Esophagus squamous epithelium (tissue), 4 donors: ENCODE measurements at regions not wholly inside any gene's neighbourhood (a gene's known extent, or its start where the extent isn't known, plus 50 kb on each side); places are given as distances from the start of the nearest gene placed in this dataset.

Experiments used
- CTCF ChIP-seq, 6 experiments: fragments of 450-650 bp in 4 of 6; fragments of 200-600 bp in 2 of 6; sonication (generic) in 2 of 6; IDR thresholded peaks; one replicate each; pipeline ENCODE4 v1.5.1; 2016 to 2019; ENCODE audit warnings: antibody characterized with exemption in 6 of 6, mild to moderate bottlenecking in 4 of 6, moderate library complexity in 4 of 6
- POLR2A ChIP-seq, 4 donors: fragments of 450-650 bp; IDR thresholded peaks; one replicate each; pipeline ENCODE4 v1.6.1; 2017; ENCODE audit warnings: antibody characterized with exemption in 4 of 4, mild to moderate bottlenecking in 4 of 4, moderate library complexity in 3 of 4

GRCh38 chr10:131534836-131535235 is 223.3 kb upstream of the TCERG1L start:
- no peak for TF ChIP-seq CTCF (IDR thresholded peaks at IDR 0.05)
- no peak for TF ChIP-seq POLR2A (IDR thresholded peaks at IDR 0.05)
